K562 (cell line): ENCODE measurements at regions not wholly inside any gene's neighbourhood (a gene's known extent, or its start where the extent isn't known, plus 50 kb on each side); places are given as distances from the start of the nearest gene placed in this dataset.

Experiments used
- ATAC-seq: fragments of 200-7000 bp; cut with Tn5 transposase; 3 replicates; pipeline ENCODE4 v1.9.1; 2020; ENCODE audit warnings: moderate library complexity
- BruUV-seq: library from RNA; stranded (reverse); fragments of 400-500 nt; replicated peaks from 2 replicates; lab custom pipeline; 2021; lab: Mats Ljungman, UMichigan
- CTCF ChIA-PET: fragments of 300-600 bp; formaldehyde crosslinking; extraction: SDS; loops from one replicate; lab custom pipeline; 2021; ENCODE audit warnings: low intra/inter-chr PET ratio; lab: Yijun Ruan, JAX
- POLR2A ChIA-PET: fragments of 300-600, 350-650 bp; sonication (Branson Sonifier 250); formaldehyde crosslinking; extraction: SDS; loops from one replicate; lab custom pipeline; 2021; ENCODE audit warnings: antibody characterized with exemption, inconsistent platforms; lab: Yijun Ruan, JAX
- DNase-seq, 4 experiments: peaks; one replicate each; pipeline versions ENCODE4 v3.0.0 to v3.0.0-alpha.2; 2011 to 2018; ENCODE audit warnings: low spot score in 3 of 4, mixed read lengths in 3 of 4; ENCODE audit errors: extremely low read depth in 1 of 4
- FAIRE-seq: peaks from 2 replicates; lab custom pipeline; 2011; peaks lifted over from hg19 to GRCh38; lab: Jason Lieb, UNC
- H2AFZ ChIP-seq: 2 replicates; pipeline ENCODE4 v1.6.0; 2011; ENCODE audit warnings: low read depth, low read length, control low read depth, inconsistent platforms
- H3K27ac ChIP-seq: fragments of 200-600 bp; 3 replicates; pipeline ENCODE4 v1.8.0; 2011; ENCODE audit warnings: low read depth, mild to moderate bottlenecking, control low read depth, inconsistent platforms, low read length, moderate library complexity, mixed read lengths; ENCODE audit errors: extremely low read depth
- H3K27me3 ChIP-seq, 2 experiments: fragments of 300-600 bp in 1 of 2; 2 replicates in 1 of 2; 3 replicates in 1 of 2; pipeline versions ENCODE4 v1.6.0 to v1.8.0; 2011; ENCODE audit warnings: inconsistent platforms in 2 of 2, low read length in 2 of 2, mild to moderate bottlenecking in 1 of 2, mixed read lengths in 1 of 2, moderate library complexity in 1 of 2; ENCODE audit not compliant: control insufficient read depth in 2 of 2, insufficient read depth in 2 of 2
- H3K36me3 ChIP-seq: fragments of 300-600 bp; 3 replicates; pipeline ENCODE4 v1.8.0; 2011; ENCODE audit warnings: mild to moderate bottlenecking, low read length, inconsistent platforms; ENCODE audit not compliant: control insufficient read depth, insufficient read depth
- H3K4me1 ChIP-seq, 2 experiments: fragments of 200-600 bp in 1 of 2; replicated peaks in 1 of 2; 2 replicates in 1 of 2; 3 replicates in 1 of 2; pipeline versions ENCODE4 v1.5.1 to v1.8.0; 2011; ENCODE audit warnings: inconsistent platforms in 2 of 2, low read length in 2 of 2, mild to moderate bottlenecking in 1 of 2, mixed read lengths in 1 of 2, moderate library complexity in 1 of 2; ENCODE audit not compliant: control insufficient read depth in 2 of 2, insufficient read depth in 2 of 2
- H3K4me2 ChIP-seq: 2 replicates; pipeline ENCODE4 v1.6.1; 2011; ENCODE audit warnings: low read length, control low read depth, inconsistent platforms, mixed read lengths; ENCODE audit not compliant: insufficient read depth
- H3K4me3 ChIP-seq: fragments of 200-600 bp; sonication (generic), shearing (Covaris generic); 2 replicates; pipeline ENCODE4 v1.5.1; 2016; ENCODE audit warnings: control low read depth, inconsistent platforms
- H3K79me2 ChIP-seq: fragments of 200-600 bp; 3 replicates; pipeline ENCODE4 v1.8.0; 2011; ENCODE audit warnings: low read length, inconsistent platforms; ENCODE audit not compliant: control insufficient read depth, insufficient read depth
- H3K9ac ChIP-seq, 2 experiments: 2 replicates each; pipeline versions ENCODE4 v1.6.0 to v1.6.1; 2011; ENCODE audit warnings: low read depth in 2 of 2, low read length in 2 of 2, control low read depth in 1 of 2, inconsistent platforms in 1 of 2, mild to moderate bottlenecking in 1 of 2, mixed read lengths in 1 of 2; ENCODE audit not compliant: insufficient read depth in 1 of 2
- H3K9me1 ChIP-seq: one replicate; pipeline ENCODE4 v1.6.0; 2011; ENCODE audit warnings: inconsistent platforms, mild to moderate bottlenecking, low read length, moderate library complexity; ENCODE audit not compliant: control insufficient read depth, insufficient read depth
- H3K9me3 ChIP-seq: replicated peaks from 2 replicates; pipeline ENCODE4 v1.5.1; 2011; ENCODE audit warnings: low read depth, low read length, inconsistent platforms; ENCODE audit not compliant: control insufficient read depth, insufficient read depth
- H4K20me1 ChIP-seq: replicated peaks from 2 replicates; pipeline ENCODE4 v1.6.1; 2011; ENCODE audit warnings: low read length, inconsistent platforms, mixed read lengths; ENCODE audit not compliant: control insufficient read depth, insufficient read depth
- ARID4B ChIP-seq: sonication (generic); formaldehyde crosslinking; IDR thresholded peaks from 2 replicates; pipeline ENCODE4 v1.8.0; 2022; ENCODE audit warnings: mild to moderate bottlenecking, missing genetic modification reagents
- CUX1 ChIP-seq: fragments of 200-800 bp; sonication (Bioruptor generic); IDR thresholded peaks from 2 replicates; pipeline ENCODE4 v1.6.1; 2016; ENCODE audit warnings: missing genetic modification characterization, missing compliant biosample characterization
- ETV6 ChIP-seq, 3 experiments: fragments of 150-350 bp in 1 of 3; sonication (generic) in 1 of 3; formaldehyde crosslinking in 1 of 3; IDR thresholded peaks; 2 replicates each; pipeline versions ENCODE4 v1.6.1 to v1.8.0; 2014 to 2022; ENCODE audit warnings: borderline replicate concordance in 2 of 3, low read depth in 2 of 3, antibody characterized with exemption in 1 of 3, low read length in 1 of 3, mild to moderate bottlenecking in 1 of 3, missing genetic modification reagents in 1 of 3
- FOXA3 ChIP-seq, 2 experiments: fragments of 450-650 bp in 1 of 2; sonication (generic) in 1 of 2; formaldehyde crosslinking; IDR thresholded peaks in 1 of 2; conservative IDR thresholded peaks in 1 of 2; 2 replicates each; pipeline versions ENCODE4 v1.4.0 to v1.8.0; 2020 to 2022; ENCODE audit warnings: mild to moderate bottlenecking in 2 of 2, missing genetic modification reagents in 1 of 2
- ZFX ChIP-seq: sonication (generic); formaldehyde crosslinking; IDR thresholded peaks from 2 replicates; pipeline ENCODE4 v1.8.0; 2022; ENCODE audit warnings: mild to moderate bottlenecking, missing genetic modification reagents, moderate library complexity
- WGBS: fragments of 100-300 bp; shearing (Covaris generic); methylation state at CpG from one replicate; pipeline ENCODE4 v1.1.6; 2016; ENCODE audit warnings: low coverage, mixed read lengths; ENCODE audit not compliant: insufficient coverage; ENCODE audit errors: missing lambda C conversion rate; 5-methylcytosine and 5-hydroxymethylcytosine counted together
- in situ Hi-C: fragments of 300-500 bp; cut with MboI; formaldehyde crosslinking; loops from 4 replicates; pipeline ENCODE4 v1.15.0; 2018; ENCODE audit warnings: inconsistent platforms, mixed read lengths
- intact Hi-C: fragments of 100-400 bp; cut with micrococcal nuclease; formaldehyde crosslinking; loops from 2 replicates; pipeline ENCODE4 v1.14.2; 2022

- Histone ChIP-seq H2AFZ (no peak overlapping the region), H3K79me2 (no peaks in the 10 kb centered on the region), H4K20me1 (no peaks in the 10 kb centered on the region), H3K9ac (no peak overlapping the region), H3K36me3 (no peaks in the 10 kb centered on the region), H3K4me1 (no peaks in the 10 kb centered on the region), H3K27ac (no peak overlapping the region), H3K4me3 (no peak overlapping the region), H3K27me3 (peaks cover 3 to 17% of the 10 kb centered on the region in 2 experiments; a peak in 2 of 5 replicates), H3K9me1 (no peaks in the 10 kb centered on the region), H3K4me2 (no peak overlapping the region), H3K9me3 (no peaks in the 10 kb centered on the region)
- intact Hi-C loops (no loop called here), in situ Hi-C loops (no loop called here)
- DNase-seq (no peak), ATAC-seq (no peak), FAIRE-seq (no peak)
- no TSS peak for BruUV-seq
- ChIA-PET CTCF (no interaction called here), POLR2A (interaction anchor here (0.6 to 0.7 kb wide), 2 partner anchors 36 to 177 kb away, joined by 3 read pairs; no protein-coding TSS in a partner anchor)
- WGBS: 0% methylated on average over 1 of the region's 1 CpG
- TF ChIP-seq ZFX (CRISPR knock-in tag): no peak
- no peak for TF ChIP-seq ETV6 (IDR thresholded peaks at IDR 0.05; ENCODE audit: borderline replicate concordance in 1 of 2, low read depth in 2 of 2, low read length in 1 of 2)
- no peak for TF ChIP-seq ETV6 (CRISPR knock-in tag; IDR thresholded peaks at IDR 0.05; ENCODE audit: borderline replicate concordance)
- TF ChIP-seq FOXA3 (CRISPR knock-in tag; conservative IDR thresholded peaks at IDR 0.05 in 1 of 2, IDR thresholded peaks at IDR 0.05 in 1 of 2): no peak
- no peak for TF ChIP-seq ARID4B
- no peak for TF ChIP-seq CUX1
Measured at GRCh38 chr1:14205066-14205465, 393.4 kb upstream of the KAZN start.
